Mucosa of descending colon (tissue), 3 donors: ENCODE measurements at regions not wholly inside any gene's neighbourhood (a gene's known extent, or its start where the extent isn't known, plus 50 kb on each side); places are given as distances from the start of the nearest gene placed in this dataset.

Source experiments
- ATAC-seq: fragments of 200-7000 bp; cut with Tn5 transposase; one replicate; pipeline ENCODE4 v1.9.1; 2020; ENCODE audit warnings: mild to moderate bottlenecking, moderate library complexity
- DNase-seq, 3 donors: peaks; one replicate each; pipeline ENCODE4 v3.0.0-alpha.2; 2020
- H3K36me3 ChIP-seq: fragments of 200-600 bp; one replicate; pipeline ENCODE4 v1.8.0; 2021; ENCODE audit warnings: low read depth, mild to moderate bottlenecking
- H3K4me1 ChIP-seq: fragments of 200-600 bp; one replicate; pipeline ENCODE4 v1.8.0; 2021; ENCODE audit warnings: low read depth, mild to moderate bottlenecking
- H3K4me3 ChIP-seq: fragments of 200-600 bp; one replicate; pipeline ENCODE4 v1.8.0; 2021; ENCODE audit warnings: mild to moderate bottlenecking
- H3K9me3 ChIP-seq: fragments of 200-600 bp; one replicate; pipeline ENCODE4 v1.8.0; 2021; ENCODE audit warnings: mild to moderate bottlenecking
- intact Hi-C, 2 donors: fragments of 100-400 bp; cut with DNase I in 1 of 2; cut with micrococcal nuclease in 1 of 2; formaldehyde crosslinking; loops; one replicate each; pipeline versions ENCODE4 v1.11.0 to v1.11.1; 2022; cut with DNase I, micrococcal nuclease
- TF ChIP-seq, protein P1 (sequence below): fragments of 200-600 bp; IDR thresholded peaks from one replicate; pipeline ENCODE4 v1.8.0; 2022; ENCODE audit warnings: antibody characterized with exemption, mild to moderate bottlenecking
- donor health status: DM: no; HTN: no; CAD: no; lungs with moderate emphysema.
- donor health status: DM: no; HTN: no; CAD: no.
- donor health status: DM: no; HTN: yes; CAD: no.

DNA sequence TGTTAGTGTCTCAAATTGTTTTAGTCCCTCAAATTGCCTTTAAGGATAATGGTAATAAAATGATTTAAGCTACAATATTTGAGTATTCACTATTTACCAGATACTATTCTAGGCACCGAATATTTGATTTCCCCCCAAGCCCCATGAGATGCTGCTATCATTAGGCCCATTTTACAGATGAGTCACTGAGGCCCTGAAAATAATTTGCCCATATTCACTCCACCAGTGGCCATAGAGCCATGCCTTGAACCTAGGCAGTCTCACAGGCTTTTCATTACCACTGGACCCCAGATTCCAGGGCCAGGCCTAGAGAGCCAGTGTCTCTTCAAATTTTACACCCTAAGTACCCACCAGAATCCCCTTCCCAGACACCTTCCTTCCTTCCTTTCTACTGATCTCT lies 133.7 kb downstream of the LINC00237 start:
- Histone ChIP-seq H3K9me3 (no peaks in the 10 kb centered on the region), H3K36me3 (no peaks in the 10 kb centered on the region), H3K4me1 (no peaks in the 10 kb centered on the region), H3K4me3 (no peak overlapping the region)
- no peak for DNase-seq
- no peak for ATAC-seq
- intact Hi-C loops, result no loop called here
- TF ChIP-seq, protein P1, sequence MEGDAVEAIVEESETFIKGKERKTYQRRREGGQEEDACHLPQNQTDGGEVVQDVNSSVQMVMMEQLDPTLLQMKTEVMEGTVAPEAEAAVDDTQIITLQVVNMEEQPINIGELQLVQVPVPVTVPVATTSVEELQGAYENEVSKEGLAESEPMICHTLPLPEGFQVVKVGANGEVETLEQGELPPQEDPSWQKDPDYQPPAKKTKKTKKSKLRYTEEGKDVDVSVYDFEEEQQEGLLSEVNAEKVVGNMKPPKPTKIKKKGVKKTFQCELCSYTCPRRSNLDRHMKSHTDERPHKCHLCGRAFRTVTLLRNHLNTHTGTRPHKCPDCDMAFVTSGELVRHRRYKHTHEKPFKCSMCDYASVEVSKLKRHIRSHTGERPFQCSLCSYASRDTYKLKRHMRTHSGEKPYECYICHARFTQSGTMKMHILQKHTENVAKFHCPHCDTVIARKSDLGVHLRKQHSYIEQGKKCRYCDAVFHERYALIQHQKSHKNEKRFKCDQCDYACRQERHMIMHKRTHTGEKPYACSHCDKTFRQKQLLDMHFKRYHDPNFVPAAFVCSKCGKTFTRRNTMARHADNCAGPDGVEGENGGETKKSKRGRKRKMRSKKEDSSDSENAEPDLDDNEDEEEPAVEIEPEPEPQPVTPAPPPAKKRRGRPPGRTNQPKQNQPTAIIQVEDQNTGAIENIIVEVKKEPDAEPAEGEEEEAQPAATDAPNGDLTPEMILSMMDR, result no peak

DNA sequence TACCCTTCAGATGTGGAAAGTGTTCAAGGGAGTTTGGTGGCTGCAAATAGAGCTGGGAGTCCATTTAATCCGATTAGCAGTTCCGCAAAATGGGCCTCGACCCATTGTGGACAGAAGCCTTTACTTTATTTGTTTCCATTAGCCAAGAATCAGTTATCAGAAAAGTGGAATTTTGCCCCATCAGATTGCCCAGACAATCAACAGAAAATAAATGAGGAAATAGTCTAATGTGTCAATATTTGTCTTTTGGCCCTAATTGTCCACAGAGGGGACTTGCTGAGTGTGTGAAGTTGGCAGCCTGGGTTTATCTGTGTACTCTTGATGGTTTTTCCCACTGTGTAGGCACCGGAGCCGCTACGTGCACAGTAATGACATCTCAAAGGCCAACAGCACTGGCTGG lies 134.3 kb downstream of the LINC00237 start:
- Histone ChIP-seq H3K4me3 (no peak overlapping the region), H3K4me1 (no peaks in the 10 kb centered on the region), H3K36me3 (no peaks in the 10 kb centered on the region), H3K9me3 (no peaks in the 10 kb centered on the region)
- intact Hi-C loops, result no loop called here
- TF ChIP-seq, protein P1, result no peak
- ATAC-seq (no peak), DNase-seq (no peak)

GRCh38 chr20:20970841-20971240 lies 135.3 kb downstream of the LINC00237 start:
- Histone ChIP-seq H3K4me3 (no peak overlapping the region), H3K4me1 (no peaks in the 10 kb centered on the region), H3K36me3 (no peaks in the 10 kb centered on the region), H3K9me3 (no peaks in the 10 kb centered on the region)
- no peak for ATAC-seq
- intact Hi-C loops, result no loop called here
- DNase-seq, result no peak
- TF ChIP-seq, protein P1, result no peak

DNA sequence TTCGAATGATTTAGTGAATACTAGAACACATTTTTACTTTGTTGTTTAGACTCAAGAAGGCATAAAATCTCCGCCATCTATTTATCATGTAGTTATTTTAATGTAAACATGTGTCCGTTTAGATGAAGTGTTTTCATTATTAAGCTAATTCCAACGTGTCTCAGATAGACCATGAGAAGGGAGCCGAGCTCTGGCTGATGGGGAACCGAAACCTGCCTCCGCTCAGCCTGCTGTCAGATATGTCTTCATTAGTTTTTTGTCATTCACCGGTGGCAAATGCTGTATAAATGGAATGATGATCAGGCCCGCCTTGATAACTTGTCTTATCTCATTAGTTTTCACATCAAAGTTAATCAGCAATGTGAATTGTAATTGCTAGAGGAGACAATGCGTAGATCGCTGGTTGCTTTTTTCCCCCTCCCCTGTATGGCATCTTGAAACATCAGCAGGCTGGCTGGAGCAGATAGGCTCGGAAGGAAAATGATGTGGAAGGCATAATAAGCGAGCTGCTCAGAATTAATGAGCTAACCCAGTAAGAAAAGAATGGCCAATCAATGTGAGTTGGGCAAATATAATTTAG lies 136.4 kb downstream of the LINC00237 start:
- TF ChIP-seq, protein P1, result no peak

GRCh38 chr20:20967564-20968184 lies 138.5 kb downstream of the LINC00237 start:
- intact Hi-C loops, result no loop called here
- DNase-seq (no peak), ATAC-seq (no peak)
- Histone ChIP-seq H3K9me3 (no peaks in the 10 kb centered on the region), H3K4me3 (no peak overlapping the region), H3K4me1 (no peaks in the 10 kb centered on the region), H3K36me3 (no peaks in the 10 kb centered on the region)
- TF ChIP-seq, protein P1, result no peak

More for the DNA sequence above, 136.4 kb downstream of the LINC00237 start:
- no peaks in the 10 kb centered on the region for H3K9me3 ChIP-seq
- intact Hi-C loops, result no loop called here
- ATAC-seq (no peak), DNase-seq (no peak)
- H3K4me1 ChIP-seq, result no peaks in the 10 kb centered on the region
- no peak overlapping the region for H3K4me3 ChIP-seq
- H3K36me3 ChIP-seq, result no peaks in the 10 kb centered on the region
